ENCODE measurements at regions not wholly inside any gene's neighbourhood (a gene's known extent, or its start where the extent isn't known, plus 50 kb on each side); places are given as distances from the start of the nearest gene placed in this dataset.
"Not testable (repeated sequence)": the region's sequence is repeated elsewhere in the genome, so short reads cannot be mapped to it uniquely, and the experiment has no call there.

- no peak for DNase-seq
Observed at GRCh38 chr13:73661687-73662425, 472.3 kb downstream of the KLF12 start.

- DNase-seq, result no peak
Observed at GRCh38 chr13:73661066-73661465, 473.1 kb downstream of the KLF12 start.

DNA sequence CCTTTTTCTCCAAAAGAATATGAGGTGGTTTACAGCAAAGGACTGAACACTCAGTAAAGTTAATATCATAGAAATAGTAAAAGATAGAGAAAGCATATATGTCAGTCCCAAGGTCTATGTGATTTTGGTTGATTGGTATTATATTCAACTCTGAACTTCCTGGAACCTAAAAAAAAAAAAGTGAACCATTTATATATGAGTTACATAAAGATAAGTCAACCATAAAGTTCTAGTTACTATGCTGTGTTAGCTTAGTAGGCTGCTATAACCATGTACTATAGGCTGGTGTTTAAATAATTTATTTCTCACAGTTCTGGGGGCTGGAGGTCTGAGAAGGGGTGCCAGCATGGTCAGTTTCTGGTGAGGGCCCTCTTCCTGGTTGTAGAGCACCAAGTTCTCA, 475.6 kb downstream of the KLF12 start:
- DNase-seq, result no peak

DNA sequence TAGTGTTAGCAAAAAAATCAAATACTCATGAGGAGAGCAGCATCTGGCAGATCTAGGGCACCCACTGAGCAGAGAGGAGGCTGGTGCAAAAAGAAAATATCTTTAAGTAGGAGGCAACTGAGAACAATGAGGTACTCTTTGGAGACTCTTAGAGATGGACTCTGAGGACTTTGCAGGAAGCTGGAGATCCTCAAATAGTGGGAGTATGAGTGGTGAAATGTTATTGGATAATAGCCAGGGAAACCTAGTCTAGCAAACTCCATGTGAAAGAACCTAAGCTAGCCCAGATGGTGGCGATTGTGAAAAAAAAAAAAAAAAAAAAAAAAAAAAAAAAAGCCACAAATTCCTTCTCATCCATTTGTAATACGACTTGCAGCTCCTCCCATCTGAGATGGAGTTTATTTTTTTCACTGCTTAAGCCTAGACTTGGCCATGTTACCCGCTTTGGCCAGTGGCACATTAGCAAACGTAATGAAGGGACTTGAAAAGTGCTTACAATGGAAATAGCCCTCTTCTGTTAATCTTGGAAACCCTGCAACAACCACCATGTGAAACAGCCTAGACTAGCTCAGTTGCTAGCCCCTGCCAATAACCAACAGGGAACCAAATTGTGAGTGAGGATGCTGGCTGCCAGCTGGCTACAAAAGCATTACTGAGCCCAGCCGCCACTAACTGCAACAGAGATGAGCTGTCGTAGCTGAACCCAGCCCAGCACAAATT, 476.2 kb downstream of the KLF12 start:
- DNase-seq, result no peak

DNA sequence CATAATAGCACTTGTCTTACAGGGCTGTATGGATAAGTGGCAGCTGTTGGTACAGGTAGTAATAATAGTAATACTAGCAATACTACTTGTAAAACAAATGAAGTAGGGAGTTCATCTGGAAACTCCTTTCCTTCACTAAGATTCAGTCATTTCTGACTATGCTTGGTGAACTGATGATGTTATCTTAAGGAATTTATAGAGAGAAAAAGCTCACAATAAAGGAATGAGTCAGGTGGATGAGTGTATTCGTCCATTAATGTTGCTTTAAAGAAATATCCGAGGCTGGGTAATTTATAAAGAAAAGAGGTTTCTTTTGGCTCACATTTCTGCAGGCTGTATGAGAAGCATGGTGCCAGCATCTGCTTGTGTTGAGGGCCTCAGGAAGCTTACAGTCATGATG, 477.3 kb downstream of the KLF12 start:
- DNase-seq, result no peak

GRCh38 chr13:73653688-73654087, 480.5 kb downstream of the KLF12 start:
- DNase-seq, result no peak

- no peak for DNase-seq
Observed at GRCh38 chr13:73647417-73647816, 486.8 kb downstream of the KLF12 start.

GRCh38 chr13:73640476-73641179, 493.6 kb downstream of the KLF12 start:
- DNase-seq, result not testable (repeated sequence)

- no peak for DNase-seq
Observed at GRCh38 chr13:73635166-73635787, 498.9 kb downstream of the KLF12 start.

GRCh38 chr13:73633817-73634460, 500.3 kb downstream of the KLF12 start:
- no peak for DNase-seq

- DNase-seq, result no peak
Observed at GRCh38 chr13:73631411-73631810, 502.8 kb downstream of the KLF12 start.

DNA sequence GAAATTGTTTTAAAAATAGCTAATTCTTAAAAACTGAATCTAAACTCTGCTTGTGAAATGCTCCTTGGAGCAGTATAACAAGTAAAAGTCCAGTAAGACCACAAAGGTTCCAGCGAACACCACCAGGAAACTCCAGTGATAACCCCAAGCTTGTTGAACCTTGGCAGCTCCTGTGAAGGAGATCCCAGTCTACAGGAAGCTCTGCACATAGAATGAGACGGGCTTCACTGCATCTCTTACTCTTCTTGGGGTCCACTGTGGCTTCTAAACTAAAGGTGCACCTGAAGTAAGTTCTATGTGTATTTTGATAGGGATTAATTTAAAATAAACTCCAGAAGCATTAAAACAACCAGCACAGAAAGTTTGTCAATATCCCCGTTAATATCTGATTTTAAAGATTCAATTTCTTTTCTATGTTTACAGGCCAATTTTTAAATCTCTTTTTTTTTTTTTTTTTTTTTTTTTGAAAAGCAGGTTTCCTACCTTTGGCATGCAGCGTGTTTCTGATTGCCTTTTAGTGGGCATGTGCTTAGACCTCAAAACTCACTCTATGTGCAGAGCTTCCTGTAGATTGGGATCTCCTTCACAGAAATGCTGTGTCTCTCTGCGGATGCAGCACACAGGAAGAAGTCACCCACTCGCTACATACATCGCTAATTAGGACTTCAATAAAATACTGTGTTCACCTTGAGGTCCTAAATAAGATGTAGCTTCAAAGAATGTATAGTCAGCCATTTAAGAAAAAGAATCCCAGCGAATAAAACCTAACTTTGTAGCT, 508.5 kb downstream of the KLF12 start:
- DNase-seq, result no peak

- no peak for DNase-seq
Observed at GRCh38 chr13:73623281-73623680, 510.9 kb downstream of the KLF12 start.

- DNase-seq, result no peak
Observed at GRCh38 chr13:73622381-73622780, 511.8 kb downstream of the KLF12 start.

DNA sequence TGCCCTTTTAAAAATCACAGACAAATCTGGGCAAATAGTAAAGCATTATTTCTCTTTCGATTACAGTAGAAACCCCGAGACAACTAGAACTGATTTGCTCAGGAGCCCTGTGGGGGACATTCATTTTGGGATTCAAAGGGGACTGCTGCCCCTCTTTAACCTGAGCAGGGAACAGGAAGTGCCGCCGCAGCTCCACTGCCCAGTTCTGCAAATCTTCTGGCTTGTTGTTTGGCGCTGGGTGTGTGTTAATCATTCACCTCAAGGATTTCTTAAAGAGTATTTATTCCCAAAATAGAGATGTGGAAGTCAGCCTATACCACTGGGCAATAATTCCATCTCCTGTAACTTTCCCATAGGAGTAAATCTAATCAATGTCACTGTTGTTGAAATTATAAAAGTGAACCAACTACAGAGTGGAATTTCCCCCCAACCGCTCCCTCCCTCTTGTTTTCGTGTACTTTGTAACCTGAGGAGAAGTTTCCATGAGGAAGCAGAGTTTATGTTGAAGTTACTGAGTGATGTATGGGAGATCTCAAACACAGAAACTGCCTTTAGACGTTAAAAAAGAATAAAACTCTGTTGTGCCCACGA, 515.8 kb downstream of the KLF12 start:
- no peak for DNase-seq

DNA sequence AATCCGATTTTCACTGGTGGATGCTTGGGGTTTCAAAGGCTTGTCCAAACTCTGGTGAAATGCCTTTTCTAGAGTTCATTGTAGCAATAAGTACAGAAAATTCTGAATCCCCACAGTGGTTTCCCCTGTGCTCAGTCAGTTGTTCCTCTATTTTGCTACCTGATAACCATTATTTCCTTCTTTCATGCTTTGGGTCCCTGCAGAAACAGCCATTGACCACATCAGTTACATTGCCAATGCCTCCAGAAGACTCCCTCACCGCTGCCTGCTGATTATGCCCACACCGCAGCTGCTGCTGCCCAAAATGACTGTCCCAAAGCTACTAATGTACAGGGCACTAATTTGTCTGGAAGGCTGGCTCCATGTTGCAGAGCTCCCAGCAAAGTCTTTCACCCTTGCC, 517.3 kb downstream of the KLF12 start:
- DNase-seq, result no peak

GRCh38 chr13:73610799-73611592, 523.2 kb downstream of the KLF12 start:
- DNase-seq, result no peak

- DNase-seq, result no peak
Observed at GRCh38 chr13:73608711-73609485, 525.3 kb downstream of the KLF12 start.

DNA sequence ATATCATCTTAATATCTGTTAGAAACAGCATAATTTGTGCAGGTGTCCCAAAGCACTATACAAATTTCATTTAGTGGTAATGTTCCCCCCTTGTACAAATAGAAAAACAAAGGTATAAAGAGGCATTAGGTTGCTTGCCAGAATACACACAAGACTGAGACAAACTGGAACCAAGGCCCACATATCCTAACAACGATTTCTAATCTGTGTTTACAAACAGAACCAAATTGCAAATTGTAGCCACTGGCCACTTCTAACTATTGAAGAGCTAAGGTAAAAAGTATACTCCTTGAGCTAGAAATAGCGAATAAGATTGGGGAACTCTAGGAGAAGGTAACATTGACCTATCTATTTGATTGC, 526.1 kb downstream of the KLF12 start:
- no peak for DNase-seq

All from suppressor macrophage treated with lipopolysaccharide for 1 hour (primary cell).